HG02884 (cell line): ENCODE measurements at regions not wholly inside any gene's neighbourhood (a gene's known extent, or its start where the extent isn't known, plus 50 kb on each side); places are given as distances from the start of the nearest gene placed in this dataset.

Experiments
- ATAC-seq: cut with Tn5 transposase; IDR thresholded peaks from one replicate; pipeline ENCODE4 v1.9.1; 2021; ENCODE audit warnings: mild to moderate bottlenecking, moderate library complexity; ENCODE audit not compliant: unreplicated experiment

- ATAC-seq = no peak
These were observed 62.5 kb upstream of the FAR2 start for GRCh38 chr12:29086325-29087271.

- ATAC-seq = no peak
These were observed 60.4 kb upstream of the FAR2 start for GRCh38 chr12:29088611-29089219.
